ENCODE measurements at regions not wholly inside any gene's neighbourhood (a gene's known extent, or its start where the extent isn't known, plus 50 kb on each side); places are given as distances from the start of the nearest gene placed in this dataset.
"Not testable (repeated sequence)": the region's sequence is repeated elsewhere in the genome, so short reads cannot be mapped to it uniquely, and the experiment has no call there.

DNA sequence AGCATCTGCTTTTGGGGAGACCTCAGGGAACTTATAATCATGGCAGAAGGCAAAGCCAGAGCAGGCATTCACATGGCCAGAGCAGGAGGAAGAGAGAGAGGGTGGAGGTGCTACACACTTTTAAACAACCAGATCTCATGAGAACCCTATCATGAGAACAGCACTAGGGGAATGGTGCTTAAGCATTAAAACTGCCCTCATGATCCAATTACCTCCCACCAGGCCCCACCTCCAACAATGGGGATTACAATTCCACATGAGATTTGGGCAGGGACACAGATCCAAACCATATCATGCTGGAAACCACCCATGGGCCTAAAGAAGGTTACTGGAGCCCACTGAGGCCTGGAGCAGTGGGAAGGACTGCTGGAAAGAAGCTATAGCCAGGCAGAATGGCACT, 66.9 kb upstream of the CHST1 start:
- no peak for DNase-seq
- Histone ChIP-seq H3K27ac (ENCODE audit: low read depth, low read length) (no peak overlapping the region), H4K91ac (ENCODE audit: low read depth, low read length) (no peak overlapping the region), H3K14ac (ENCODE audit: low read length) (no peak overlapping the region), H2AFZ (ENCODE audit: insufficient read depth, low read length, poor library complexity) (no peak overlapping the region), H4K12ac (ENCODE audit: low read depth, low read length) (no peak overlapping the region), H2AK5ac (ENCODE audit: low read length) (no peak overlapping the region), H3K4me1 (ENCODE audit: control insufficient read depth in 1 of 2, insufficient read depth in 2 of 2, low read length in 2 of 2) (no peaks in the 10 kb centered on the region), H3K9ac (ENCODE audit: low read length) (no peak overlapping the region), H3K4me3 (ENCODE audit: low read depth, low read length) (no peak overlapping the region), H3K36me3 (ENCODE audit: control insufficient read depth in 1 of 2, insufficient read depth in 2 of 2, low read length in 2 of 2) (no peaks in the 10 kb centered on the region), H3K79me1 (ENCODE audit: low read length) (no peaks in the 10 kb centered on the region), H3K79me2 (ENCODE audit: control insufficient read depth, insufficient read depth, low read length, poor library complexity) (no peaks in the 10 kb centered on the region), H4K8ac (ENCODE audit: low read depth, low read length) (no peak overlapping the region), H2BK120ac (ENCODE audit: insufficient read depth, low read length, poor library complexity) (no peak overlapping the region), H3K27me3 (ENCODE audit: insufficient read depth, low read length) (no peaks in the 10 kb centered on the region), H3K18ac (ENCODE audit: low read length) (no peak overlapping the region), H2BK5ac (ENCODE audit: low read depth, low read length, poor library complexity) (no peak overlapping the region), H3K4me2 (ENCODE audit: low read length) (no peak overlapping the region), H2BK12ac (ENCODE audit: low read length) (no peak overlapping the region), H3K4ac (ENCODE audit: low read depth, low read length) (no peak overlapping the region), H3K23ac (ENCODE audit: low read length) (no peak overlapping the region), H3K9me3 (ENCODE audit: insufficient read depth, low read depth, low read length) (peaks cover 7% of the 10 kb centered on the region)

DNA sequence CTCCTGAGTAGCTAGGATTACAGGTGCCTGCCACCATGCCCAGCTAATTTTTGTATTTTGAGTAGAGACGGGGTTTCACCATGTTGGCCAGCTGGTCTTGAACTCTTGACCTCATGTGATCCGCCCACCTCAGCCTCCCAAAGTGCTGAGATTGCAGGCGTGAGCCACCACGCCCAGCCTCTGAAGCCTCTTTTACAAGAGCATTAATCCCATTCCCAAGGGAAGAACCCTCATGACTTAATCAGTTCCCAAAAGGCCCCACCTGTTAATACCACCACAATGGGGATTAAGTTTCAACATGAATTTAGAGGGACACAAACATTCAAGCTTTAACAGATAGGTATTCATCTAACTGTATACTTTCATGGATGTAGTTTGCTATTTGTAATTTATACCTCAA, 65.7 kb upstream of the CHST1 start:
- DNase-seq; H3K79me2 ChIP-seq (ENCODE audit: control insufficient read depth, insufficient read depth, low read length, poor library complexity); H2BK120ac ChIP-seq (ENCODE audit: insufficient read depth, low read length, poor library complexity); H2AK5ac ChIP-seq (ENCODE audit: low read length); H3K4me3 ChIP-seq (ENCODE audit: low read depth, low read length); H4K8ac ChIP-seq (ENCODE audit: low read depth, low read length); H4K91ac ChIP-seq (ENCODE audit: low read depth, low read length); H3K9ac ChIP-seq (ENCODE audit: low read length); H3K27ac ChIP-seq (ENCODE audit: low read depth, low read length); H3K4me1 ChIP-seq (ENCODE audit: control insufficient read depth in 1 of 2, insufficient read depth in 2 of 2, low read length in 2 of 2); H3K27me3 ChIP-seq (ENCODE audit: insufficient read depth, low read length); H3K36me3 ChIP-seq (ENCODE audit: control insufficient read depth in 1 of 2, insufficient read depth in 2 of 2, low read length in 2 of 2); H3K9me3 ChIP-seq (ENCODE audit: insufficient read depth, low read depth, low read length); H3K4me2 ChIP-seq (ENCODE audit: low read length); H2BK12ac ChIP-seq (ENCODE audit: low read length); H3K18ac ChIP-seq (ENCODE audit: low read length); H3K4ac ChIP-seq (ENCODE audit: low read depth, low read length); H2BK5ac ChIP-seq (ENCODE audit: low read depth, low read length, poor library complexity); H2AFZ ChIP-seq (ENCODE audit: insufficient read depth, low read length, poor library complexity); H3K79me1 ChIP-seq (ENCODE audit: low read length); H3K14ac ChIP-seq (ENCODE audit: low read length); H3K23ac ChIP-seq (ENCODE audit: low read length); H4K12ac ChIP-seq (ENCODE audit: low read depth, low read length): not testable (repeated sequence)
- no CpG with 5 or more reads among the region's 4 CpGs for WGBS (ENCODE audit: extremely low coverage, insufficient coverage, insufficient read length)

DNA sequence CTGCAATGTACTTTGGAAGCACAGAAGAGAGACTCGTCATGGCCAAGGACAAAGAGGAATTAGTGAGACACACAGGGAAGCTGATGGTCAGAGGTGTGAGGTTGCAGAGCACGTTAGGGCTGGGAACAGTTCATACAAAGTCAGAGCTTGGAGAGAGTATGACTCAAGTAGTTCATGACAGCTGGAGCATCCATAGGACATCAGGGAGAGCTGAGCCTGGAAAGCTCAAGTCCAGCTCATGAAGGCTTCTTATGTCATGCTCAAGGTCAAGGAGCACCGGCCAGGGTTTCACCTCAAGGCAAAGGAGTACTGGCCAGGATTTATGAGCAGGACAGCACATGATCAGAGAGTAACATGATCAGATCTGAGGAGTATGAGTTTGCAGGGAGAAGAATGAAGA, 64.6 kb upstream of the CHST1 start:
- Histone ChIP-seq H2BK12ac (ENCODE audit: low read length) (no peak overlapping the region), H3K9ac (ENCODE audit: low read length) (no peak overlapping the region), H3K4me1 (ENCODE audit: control insufficient read depth in 1 of 2, insufficient read depth in 2 of 2, low read length in 2 of 2) (no peaks in the 10 kb centered on the region), H3K4me2 (ENCODE audit: low read length) (no peak overlapping the region), H3K36me3 (ENCODE audit: control insufficient read depth in 1 of 2, insufficient read depth in 2 of 2, low read length in 2 of 2) (no peaks in the 10 kb centered on the region), H3K23ac (ENCODE audit: low read length) (no peak overlapping the region), H3K14ac (ENCODE audit: low read length) (no peak overlapping the region), H2AFZ (ENCODE audit: insufficient read depth, low read length, poor library complexity) (no peak overlapping the region), H3K79me1 (ENCODE audit: low read length) (no peaks in the 10 kb centered on the region), H3K79me2 (ENCODE audit: control insufficient read depth, insufficient read depth, low read length, poor library complexity) (no peaks in the 10 kb centered on the region), H3K27me3 (ENCODE audit: insufficient read depth, low read length) (no peaks in the 10 kb centered on the region), H4K91ac (ENCODE audit: low read depth, low read length) (no peak overlapping the region), H3K4ac (ENCODE audit: low read depth, low read length) (no peak overlapping the region), H2BK120ac (ENCODE audit: insufficient read depth, low read length, poor library complexity) (no peak overlapping the region), H3K9me3 (ENCODE audit: insufficient read depth, low read depth, low read length) (peaks cover 7% of the 10 kb centered on the region), H3K27ac (ENCODE audit: low read depth, low read length) (no peak overlapping the region), H2AK5ac (ENCODE audit: low read length) (no peak overlapping the region), H2BK5ac (ENCODE audit: low read depth, low read length, poor library complexity) (no peak overlapping the region), H3K18ac (ENCODE audit: low read length) (no peak overlapping the region), H3K4me3 (ENCODE audit: low read depth, low read length) (no peak overlapping the region), H4K12ac (ENCODE audit: low read depth, low read length) (no peak overlapping the region), H4K8ac (ENCODE audit: low read depth, low read length) (no peak overlapping the region)
- no peak for DNase-seq
- WGBS (ENCODE audit: extremely low coverage, insufficient coverage, insufficient read length) = no CpG with 5 or more reads among the region's 3 CpGs

DNA sequence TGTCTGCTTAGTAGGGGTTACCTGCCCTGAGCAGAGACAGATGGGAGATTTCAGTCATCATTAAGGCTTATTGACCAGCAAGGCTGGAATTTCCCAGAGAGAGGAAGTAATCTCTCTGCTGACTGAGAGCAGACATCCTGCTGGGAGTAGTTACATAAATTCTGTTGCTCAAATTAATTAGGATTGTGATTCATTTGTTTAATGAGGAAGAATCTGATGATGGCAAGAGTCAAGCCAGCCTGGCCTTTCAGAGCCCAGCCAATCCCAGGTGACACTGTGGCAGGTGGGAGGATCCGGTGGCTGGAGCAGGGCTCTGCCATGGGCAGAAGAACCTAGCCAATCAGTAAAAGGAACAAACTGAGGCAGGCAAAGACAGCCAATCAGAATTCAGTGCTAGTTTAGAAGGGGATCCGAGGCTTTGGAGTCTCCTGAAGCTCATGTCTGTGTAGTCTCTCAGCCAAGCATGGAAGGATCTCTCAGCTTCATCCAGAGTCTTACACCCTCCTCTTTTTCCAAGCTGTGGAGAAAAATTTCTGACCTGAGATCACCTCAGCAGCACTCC, 61.2 kb upstream of the CHST1 start:
- Histone ChIP-seq H3K18ac (ENCODE audit: low read length) (no peak overlapping the region), H2BK120ac (ENCODE audit: insufficient read depth, low read length, poor library complexity) (no peak overlapping the region), H3K27ac (ENCODE audit: low read depth, low read length) (no peak overlapping the region), H4K12ac (ENCODE audit: low read depth, low read length) (no peak overlapping the region), H3K4me3 (ENCODE audit: low read depth, low read length) (no peak overlapping the region), H3K36me3 (ENCODE audit: control insufficient read depth in 1 of 2, insufficient read depth in 2 of 2, low read length in 2 of 2) (no peaks in the 10 kb centered on the region), H3K4me1 (ENCODE audit: control insufficient read depth in 1 of 2, insufficient read depth in 2 of 2, low read length in 2 of 2) (no peaks in the 10 kb centered on the region), H3K9me3 (ENCODE audit: insufficient read depth, low read depth, low read length) (peaks cover 3% of the 10 kb centered on the region), H4K91ac (ENCODE audit: low read depth, low read length) (no peak overlapping the region), H3K23ac (ENCODE audit: low read length) (no peak overlapping the region), H3K79me2 (ENCODE audit: control insufficient read depth, insufficient read depth, low read length, poor library complexity) (no peaks in the 10 kb centered on the region), H2BK5ac (ENCODE audit: low read depth, low read length, poor library complexity) (no peak overlapping the region), H2BK12ac (ENCODE audit: low read length) (no peak overlapping the region), H3K27me3 (ENCODE audit: insufficient read depth, low read length) (no peaks in the 10 kb centered on the region), H3K14ac (ENCODE audit: low read length) (no peak overlapping the region), H3K79me1 (ENCODE audit: low read length) (no peaks in the 10 kb centered on the region), H3K4me2 (ENCODE audit: low read length) (no peak overlapping the region), H4K8ac (ENCODE audit: low read depth, low read length) (no peak overlapping the region), H3K4ac (ENCODE audit: low read depth, low read length) (no peak overlapping the region), H2AFZ (ENCODE audit: insufficient read depth, low read length, poor library complexity) (no peak overlapping the region), H3K9ac (ENCODE audit: low read length) (no peak overlapping the region), H2AK5ac (ENCODE audit: low read length) (no peak overlapping the region)
- no CpG with 5 or more reads among the region's 2 CpGs for WGBS (ENCODE audit: extremely low coverage, insufficient coverage, insufficient read length)
- DNase-seq = no peak

All from trophoblast cell (in vitro differentiated cells and primary cell).